NT2/D1 (cell line): ENCODE measurements at regions not wholly inside any gene's neighbourhood (a gene's known extent, or its start where the extent isn't known, plus 50 kb on each side); places are given as distances from the start of the nearest gene placed in this dataset.

ENCODE experiments used
- SUZ12 ChIP-seq: IDR thresholded peaks from 2 replicates; pipeline ENCODE4 v1.6.1; 2011; ENCODE audit not compliant: insufficient read length, insufficient read depth; ENCODE audit errors: extremely low read depth
- YY1 ChIP-seq: IDR thresholded peaks from 2 replicates; pipeline ENCODE4 v1.6.1; 2011; ENCODE audit not compliant: insufficient read length, insufficient read depth
- ZNF274 ChIP-seq: IDR thresholded peaks from 2 replicates; pipeline ENCODE4 v1.6.1; 2011; ENCODE audit warnings: mild to moderate bottlenecking, low read depth, low read length

GRCh38 chr7:24199978-24200377, 84.0 kb upstream of the NPY start:
- TF ChIP-seq ZNF274 (no peak), SUZ12 (no peak), YY1 (no peak)
